A549 (cell line): ENCODE measurements at regions not wholly inside any gene's neighbourhood (a gene's known extent, or its start where the extent isn't known, plus 50 kb on each side); places are given as distances from the start of the nearest gene placed in this dataset.

Source experiments
- BHLHE40 ChIP-seq: IDR thresholded peaks from 2 replicates; pipeline ENCODE4 v1.6.1; 2012; ENCODE audit warnings: low read depth, low read length, inconsistent platforms
- CEBPB ChIP-seq, 2 experiments: fragments of >200 bp in 1 of 2; sonication (Bioruptor Twin) in 1 of 2; formaldehyde crosslinking in 1 of 2; IDR thresholded peaks; 2 replicates each; pipeline ENCODE4 v1.6.1; 2012 to 2016
- CTCF ChIP-seq: fragments of >200 bp; sonication (Bioruptor Twin); formaldehyde crosslinking; IDR thresholded peaks from 3 replicates; pipeline ENCODE4 v1.5.1; 2016
- E2F6 ChIP-seq: IDR thresholded peaks from 2 replicates; pipeline ENCODE4 v1.6.1; 2012; ENCODE audit warnings: low read depth, borderline replicate concordance
- EP300 ChIP-seq, 2 experiments: fragments of >200 bp; sonication (Bioruptor Twin); formaldehyde crosslinking; IDR thresholded peaks; 2 replicates in 1 of 2; 3 replicates in 1 of 2; pipeline ENCODE4 v1.6.1; 2016 to 2017
- ESRRA ChIP-seq: fragments of 150-350 bp; IDR thresholded peaks from 2 replicates; pipeline ENCODE4 v1.6.1; 2014; ENCODE audit warnings: mild to moderate bottlenecking, low read length, borderline replicate concordance
- JUNB ChIP-seq: fragments of >200 bp; sonication (Bioruptor Twin); formaldehyde crosslinking; IDR thresholded peaks from 2 replicates; pipeline ENCODE4 v1.6.1; 2016
- MAZ ChIP-seq: fragments of 150-350 bp; IDR thresholded peaks from 2 replicates; pipeline ENCODE4 v1.6.1; 2014; ENCODE audit warnings: antibody characterized with exemption, low read depth, low read length, borderline replicate concordance
- MYC ChIP-seq: IDR thresholded peaks from 2 replicates; pipeline ENCODE4 v1.6.1; 2012; ENCODE audit warnings: mild to moderate bottlenecking, inconsistent platforms, low read length, improper control_type of control experiment, borderline replicate concordance
- POLR2A ChIP-seq: IDR thresholded peaks from 2 replicates; pipeline ENCODE4 v1.6.1; 2012; ENCODE audit warnings: mild to moderate bottlenecking, low read length
- RAD21 ChIP-seq, 2 experiments: fragments of >200 bp in 1 of 2; sonication (Bioruptor Twin) in 1 of 2; formaldehyde crosslinking in 1 of 2; IDR thresholded peaks in 1 of 2; conservative IDR thresholded peaks in 1 of 2; 2 replicates in 1 of 2; 3 replicates in 1 of 2; pipeline ENCODE4 v1.6.1; 2012 to 2018; ENCODE audit warnings: inconsistent platforms in 1 of 2
- RCOR1 ChIP-seq: fragments of 150-350 bp; IDR thresholded peaks from 2 replicates; pipeline ENCODE4 v1.6.1; 2014; ENCODE audit warnings: antibody characterized with exemption, low read length, low read depth
- RNF2 ChIP-seq: fragments of 200-600 bp; sonication (generic); IDR thresholded peaks from 2 replicates; pipeline ENCODE4 v1.6.1; 2016; ENCODE audit warnings: low read depth, mild to moderate bottlenecking, antibody characterized with exemption, moderate library complexity, borderline replicate concordance

GRCh38 chr18:78784861-78785260 lies 194.8 kb upstream of the SALL3 start:
- TF ChIP-seq CTCF (no peak), EP300 (IDR thresholded peaks at IDR 0.05) (no peak), POLR2A (no peak), MYC (no peak), RAD21 (conservative IDR thresholded peaks at IDR 0.05 in 1 of 2, IDR thresholded peaks at IDR 0.05 in 1 of 2) (no peak), RNF2 (no peak), ESRRA (no peak), CEBPB (IDR thresholded peaks at IDR 0.05) (no peak), E2F6 (no peak), JUNB (no peak), BHLHE40 (no peak), RCOR1 (no peak), MAZ (no peak)
